Kidney tubule cell (primary cell): ENCODE measurements at regions not wholly inside any gene's neighbourhood (a gene's known extent, or its start where the extent isn't known, plus 50 kb on each side); places are given as distances from the start of the nearest gene placed in this dataset.
"Not testable (repeated sequence)": the region's sequence is repeated elsewhere in the genome, so short reads cannot be mapped to it uniquely, and the experiment has no call there.

Source experiments
- DNase-seq: peaks from one replicate; pipeline ENCODE4 v3.0.0-alpha.2; 2018; ENCODE audit warnings: low spot score

GRCh38 chr4:4666693-4667621, 125.1 kb upstream of the STX18 start:
- DNase-seq: peak; percentile 13

GRCh38 chr4:4666187-4666586, 124.3 kb upstream of the STX18 start:
- no peak for DNase-seq

DNA sequence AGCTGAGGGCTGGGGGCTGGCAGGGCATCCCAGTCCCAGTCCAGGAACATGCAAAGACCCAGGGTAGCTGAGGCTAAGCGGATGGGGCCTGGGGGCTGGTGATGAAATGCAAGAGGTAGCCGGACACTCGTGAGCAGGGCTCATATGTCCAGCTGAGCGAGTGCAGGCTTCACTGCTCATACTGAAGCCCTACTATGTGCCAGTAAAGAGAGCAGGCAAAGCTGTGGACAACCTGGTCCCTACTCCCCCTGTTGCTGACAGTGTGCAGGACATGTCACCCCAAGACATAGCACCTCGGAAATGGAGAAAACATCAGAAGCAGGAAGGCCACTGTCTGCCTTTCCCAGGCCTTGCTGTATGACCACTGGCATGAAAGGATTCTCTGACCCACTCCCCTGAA, 122.4 kb upstream of the STX18 start:
- DNase-seq: no peak

DNA sequence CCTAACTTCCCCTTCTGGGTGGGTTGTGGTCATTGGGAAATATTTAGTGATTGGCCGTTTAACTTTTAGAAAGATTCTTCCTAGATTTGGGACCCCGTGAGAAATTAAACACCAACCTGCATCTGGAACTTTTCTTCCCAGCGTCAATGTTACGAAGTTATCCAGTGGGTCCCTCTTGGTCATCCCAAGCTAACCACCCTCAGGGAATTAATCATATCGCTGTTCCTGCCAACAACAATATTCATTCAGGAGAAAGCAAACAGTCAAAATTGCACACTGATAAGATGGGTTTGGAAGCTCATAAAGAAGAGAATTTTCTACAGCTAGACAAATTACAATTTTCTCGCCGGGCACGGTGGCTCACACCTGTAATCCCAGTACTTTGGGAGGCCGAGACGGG, 121.2 kb upstream of the STX18 start:
- no peak for DNase-seq

DNA sequence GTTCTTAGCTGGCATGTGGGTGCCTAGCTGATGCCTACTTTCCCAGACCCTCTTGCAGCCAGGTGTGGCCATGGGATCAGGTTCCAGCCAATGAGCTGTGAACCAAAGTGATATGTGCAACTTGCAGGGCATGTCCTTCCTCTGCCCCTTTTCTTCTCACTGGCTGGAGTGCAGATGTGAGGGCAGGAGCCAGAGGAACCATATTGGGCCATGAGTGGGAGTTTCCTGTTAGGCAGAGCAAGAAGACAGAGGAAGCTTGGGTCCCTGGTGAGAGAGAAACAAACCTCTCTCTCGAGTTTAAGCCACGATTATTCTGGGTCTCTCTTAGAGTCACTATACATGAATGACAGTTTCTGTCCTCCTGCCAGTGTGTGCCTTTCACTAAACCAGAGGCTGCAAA, 120.4 kb upstream of the STX18 start:
- DNase-seq: no peak

DNA sequence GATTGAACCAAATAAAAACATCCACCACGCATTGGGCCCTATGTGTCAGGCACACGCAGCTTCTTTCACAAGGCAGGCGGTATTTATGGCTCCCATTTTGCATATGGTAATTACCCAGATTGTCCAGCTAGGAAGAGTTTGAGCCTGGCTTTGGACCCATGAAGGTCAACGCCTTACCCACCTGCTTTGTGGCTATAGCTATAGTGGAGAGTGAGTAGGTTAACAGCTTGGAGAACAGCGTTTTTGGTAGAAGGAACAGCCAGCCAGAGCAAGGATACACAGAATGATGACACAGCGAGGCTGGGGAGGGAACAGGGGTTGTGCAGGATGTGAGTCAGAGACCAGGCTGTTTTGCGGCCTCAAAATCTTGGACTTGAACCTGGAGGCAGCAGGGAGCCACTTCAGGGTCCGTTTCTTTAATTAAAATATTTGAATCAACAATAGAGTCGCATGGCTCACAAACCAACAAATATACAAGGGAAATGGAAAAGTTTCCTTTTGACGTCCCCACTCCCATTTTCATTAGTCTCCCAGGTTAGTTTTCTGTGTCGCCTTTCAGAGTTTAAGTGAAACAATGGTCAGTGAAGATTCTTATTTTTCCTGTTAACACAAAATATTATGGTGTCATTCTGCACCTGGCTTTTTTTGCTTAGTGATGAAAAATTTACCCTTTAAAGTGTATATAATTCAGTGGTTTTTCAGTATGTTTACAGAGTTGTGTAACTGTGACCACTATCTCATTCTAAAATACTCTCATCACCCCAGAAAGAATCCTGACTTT, 118.2 kb upstream of the STX18 start:
- DNase-seq: peak; percentile 64

DNA sequence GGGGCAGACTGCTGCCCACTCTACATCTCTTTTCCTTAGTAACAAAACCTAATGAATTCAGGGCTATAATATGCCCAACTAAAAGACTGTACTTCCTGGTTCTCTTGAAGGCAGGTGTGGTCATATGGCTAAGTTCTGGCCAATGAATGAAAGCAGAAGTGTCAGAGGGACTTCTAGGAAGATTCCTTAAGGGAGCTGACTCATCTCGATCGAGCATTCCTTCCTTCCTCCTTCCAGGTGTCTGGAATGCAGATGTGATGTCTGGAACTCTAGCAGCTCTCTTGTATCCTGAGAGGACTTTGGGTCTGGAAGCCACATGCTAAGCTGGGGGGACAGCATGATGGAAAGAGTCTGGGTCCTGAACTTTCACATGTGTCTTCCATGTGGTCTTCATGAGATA, 116.2 kb upstream of the STX18 start:
- DNase-seq: peak; percentile 42

DNA sequence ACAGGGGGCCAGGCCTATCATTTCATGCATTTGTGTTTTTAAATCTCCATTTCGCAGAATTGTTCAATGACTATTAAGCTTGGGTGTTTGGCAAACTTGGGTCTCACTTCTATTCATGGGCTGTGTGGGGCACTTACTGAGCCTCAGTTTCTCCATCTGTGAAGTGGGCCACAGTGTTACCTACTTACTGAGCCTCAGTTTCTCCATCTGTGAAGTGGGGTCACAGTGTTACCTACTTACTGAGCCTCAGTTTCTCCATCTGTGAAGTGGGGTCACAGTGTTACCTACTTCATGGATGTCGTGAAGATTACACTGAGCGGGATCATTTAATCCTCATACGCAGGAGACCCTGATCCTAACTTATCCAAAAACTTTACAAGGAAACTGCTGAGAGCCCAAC, 115.1 kb upstream of the STX18 start:
- no peak for DNase-seq

- DNase-seq: no peak
These were observed 114.1 kb upstream of the STX18 start for GRCh38 chr4:4655901-4656300.

GRCh38 chr4:4655011-4655410, 113.2 kb upstream of the STX18 start:
- DNase-seq: no peak

DNA sequence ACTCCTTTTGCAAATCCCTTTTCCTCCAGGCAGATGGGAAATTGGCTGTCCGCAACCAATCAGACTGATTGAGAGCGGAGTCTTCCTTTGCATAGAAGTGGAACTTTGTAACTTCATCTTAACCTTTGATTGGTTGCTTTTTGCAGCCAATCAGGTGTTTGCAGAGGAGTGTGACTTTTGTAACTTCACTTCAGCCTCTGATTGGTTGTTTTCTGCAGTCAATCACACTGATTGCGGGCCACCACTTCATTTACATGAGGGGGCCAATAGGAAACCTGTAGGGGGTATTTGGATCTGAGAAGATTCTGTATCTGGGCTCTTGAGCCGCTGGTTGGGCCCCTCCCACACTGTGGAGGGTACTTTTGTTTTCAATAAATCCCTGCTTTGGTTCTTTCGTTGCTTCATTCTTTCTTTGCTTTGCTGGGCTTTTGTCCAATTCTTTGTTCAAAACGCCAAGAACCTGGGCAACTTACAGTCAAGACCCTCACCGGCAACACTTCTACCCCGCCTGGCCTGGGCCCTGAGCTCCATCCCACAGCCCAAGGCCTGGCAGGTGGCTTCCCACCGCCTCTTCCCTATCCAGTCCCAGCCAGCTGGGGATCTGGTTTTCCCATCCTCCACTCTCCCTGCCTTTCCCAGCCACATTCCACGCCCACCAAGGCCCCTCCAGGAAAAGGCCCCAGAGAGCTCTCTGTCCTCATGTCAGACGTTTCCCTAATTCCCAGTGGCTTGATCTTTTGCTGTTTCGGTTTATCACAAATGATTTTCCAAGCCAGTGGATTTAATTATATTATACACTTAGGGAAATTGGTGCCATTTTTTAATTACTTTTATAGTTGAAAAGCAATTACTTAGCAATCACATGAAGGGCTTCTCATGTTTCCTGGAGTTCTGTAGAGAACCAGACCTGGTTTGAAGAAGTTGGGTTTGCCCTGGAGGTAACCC, 110.2 kb upstream of the STX18 start:
- DNase-seq: no peak

DNA sequence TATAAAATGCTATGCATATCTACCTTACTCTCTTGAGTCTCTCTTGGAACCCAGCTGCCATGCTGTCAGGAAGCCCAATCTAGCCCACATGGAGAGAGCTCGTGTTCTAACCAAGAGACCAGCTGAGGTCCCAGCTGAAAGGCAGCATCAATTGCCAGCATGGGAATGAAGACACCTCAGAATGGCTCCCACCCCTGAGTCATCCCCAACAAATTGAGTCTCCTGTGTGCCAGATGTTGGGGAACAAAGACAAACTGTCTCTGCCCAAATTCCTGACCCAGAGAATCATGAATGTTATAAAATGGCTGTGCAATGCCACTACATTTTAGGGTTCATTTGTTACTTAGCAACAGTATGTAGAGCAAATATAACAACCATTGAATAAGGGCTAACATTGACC, 105.2 kb upstream of the STX18 start:
- no peak for DNase-seq

DNA sequence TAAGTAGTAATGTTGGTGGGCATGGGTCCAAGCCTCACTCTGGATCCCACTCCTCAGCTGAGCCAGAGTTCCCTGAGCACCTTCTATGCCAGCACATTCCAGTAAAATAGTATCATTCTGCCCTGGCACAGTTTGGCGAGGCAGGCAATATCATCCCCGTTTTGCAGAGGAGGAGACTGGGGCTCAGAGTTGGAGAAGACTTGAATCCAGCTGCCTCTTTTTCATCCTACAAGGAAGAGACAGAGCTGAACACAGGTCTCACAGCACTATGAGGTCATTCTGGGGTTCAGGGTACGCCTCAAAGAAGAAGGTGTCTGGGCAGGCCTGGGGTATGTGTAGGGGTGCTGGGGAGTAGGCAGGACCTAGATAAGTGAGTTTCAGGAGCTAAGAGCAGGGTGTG, 103.9 kb upstream of the STX18 start:
- DNase-seq: no peak

- not testable (repeated sequence) for DNase-seq
These were observed 102.4 kb upstream of the STX18 start for GRCh38 chr4:4644277-4644676.

GRCh38 chr4:4643743-4644142, 101.9 kb upstream of the STX18 start:
- not testable (repeated sequence) for DNase-seq

DNA sequence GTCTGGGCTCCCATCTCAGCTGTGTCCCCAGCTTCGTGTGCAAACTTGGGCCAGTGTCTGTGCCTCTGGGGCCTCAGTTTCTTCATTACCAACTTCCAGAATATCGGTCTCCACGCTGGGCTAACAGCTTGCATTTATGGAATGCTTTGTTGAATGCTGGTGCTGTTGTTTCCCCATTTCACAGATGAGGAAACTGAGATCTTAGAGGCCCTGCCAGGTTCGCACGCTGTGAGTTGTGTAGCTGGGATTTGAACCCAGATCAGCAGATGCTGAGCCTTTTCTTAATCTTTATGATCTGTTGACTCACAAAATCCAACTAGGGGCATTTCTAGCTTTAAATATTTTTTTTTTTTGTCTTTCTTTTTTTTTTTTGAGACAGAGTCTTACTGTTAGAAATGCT, 101.5 kb upstream of the STX18 start:
- no peak for DNase-seq

DNA sequence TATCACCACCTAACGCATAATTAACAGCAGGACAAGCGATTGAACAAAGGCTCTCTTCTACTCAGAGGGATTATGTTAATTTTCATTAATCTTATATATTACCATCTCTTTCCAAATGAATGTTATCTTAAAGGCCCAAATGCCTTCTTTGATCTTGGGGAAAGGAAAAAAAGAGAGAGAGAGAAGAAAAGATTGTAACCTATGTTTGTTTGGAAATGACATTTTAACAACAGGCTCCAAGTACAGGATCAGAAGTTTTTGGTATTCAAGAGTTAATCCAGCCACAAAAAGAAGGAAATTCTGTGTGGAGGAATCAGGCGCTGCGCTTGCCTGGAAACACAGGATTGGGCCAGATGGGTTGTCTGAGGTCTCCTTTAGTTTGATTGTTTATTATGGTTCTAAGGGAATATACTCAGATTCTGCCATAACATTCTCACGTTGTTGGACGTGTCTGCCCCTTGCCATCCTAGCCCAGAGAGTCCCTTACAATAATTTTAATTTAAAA, 100.7 kb upstream of the STX18 start:
- no peak for DNase-seq

GRCh38 chr4:4641661-4642495, 100.0 kb upstream of the STX18 start:
- no peak for DNase-seq

DNA sequence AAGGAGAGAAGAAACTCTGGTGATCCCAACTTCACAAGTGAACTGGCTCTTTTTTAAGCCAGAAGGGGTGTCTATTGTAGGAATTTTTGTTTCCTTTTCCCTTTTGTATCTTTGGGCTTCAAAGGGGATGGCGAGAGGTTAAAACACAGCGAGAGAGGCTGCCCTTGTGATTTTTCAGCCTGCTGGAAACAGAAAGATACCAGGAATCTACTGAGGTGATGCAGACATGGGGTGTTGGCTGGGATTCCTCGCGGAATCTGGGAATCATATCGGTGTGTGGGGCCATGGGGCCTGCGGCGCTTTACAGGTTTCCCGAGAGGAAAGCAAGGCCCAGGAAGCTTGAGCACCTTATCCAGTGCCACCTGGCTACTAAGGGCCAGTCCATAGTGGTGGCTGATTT, 99.4 kb upstream of the STX18 start:
- DNase-seq: no peak

- no peak for DNase-seq
These were observed 98.8 kb upstream of the STX18 start for GRCh38 chr4:4640692-4641091.

DNA sequence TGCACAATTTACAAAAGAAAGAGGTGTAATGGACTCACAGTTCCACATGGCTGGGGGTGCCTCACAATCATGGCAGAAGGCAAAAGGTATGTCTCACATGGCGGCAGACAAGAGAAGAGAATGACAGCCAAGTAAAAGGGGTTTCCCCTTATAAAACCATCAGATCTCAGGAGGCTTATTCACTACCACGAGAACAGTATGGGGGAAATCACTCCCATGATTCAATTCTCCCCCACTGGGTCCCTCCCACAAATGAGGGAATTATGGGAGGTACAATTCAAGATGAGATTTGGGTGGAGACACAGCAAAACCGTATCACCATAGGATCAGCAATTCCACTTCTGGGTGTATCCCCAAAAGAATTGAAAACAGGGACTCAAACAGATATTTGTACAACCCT, 97.5 kb upstream of the STX18 start:
- DNase-seq: peak; percentile 25
